Daoy (cell line): ENCODE measurements at regions not wholly inside any gene's neighbourhood (a gene's known extent, or its start where the extent isn't known, plus 50 kb on each side); places are given as distances from the start of the nearest gene placed in this dataset.

Experiments used
- DNase-seq: peaks from one replicate; pipeline ENCODE4 v3.0.0-alpha.2; 2015; ENCODE audit warnings: low read depth

DNA sequence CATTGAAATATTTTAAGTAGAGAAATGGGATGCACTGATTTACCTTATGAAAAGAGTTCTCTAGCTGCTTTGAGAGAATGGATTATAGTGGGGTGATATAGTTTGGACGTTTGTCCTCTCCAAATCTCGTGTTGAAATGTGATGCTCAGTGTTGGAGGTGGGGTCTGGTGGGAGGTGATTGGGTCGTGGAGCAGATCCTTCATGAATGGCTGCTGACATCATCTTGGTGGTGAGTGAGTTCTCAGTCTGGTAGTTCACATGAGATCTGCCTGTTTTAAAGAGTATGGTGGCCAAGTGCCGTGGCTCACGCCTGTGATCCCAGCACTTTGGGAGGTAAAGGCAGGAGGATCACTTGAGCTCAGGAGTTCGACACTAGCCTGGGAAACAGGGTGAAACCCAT lies 58.7 kb upstream of the SH3RF3 start:
- no peak for DNase-seq

DNA sequence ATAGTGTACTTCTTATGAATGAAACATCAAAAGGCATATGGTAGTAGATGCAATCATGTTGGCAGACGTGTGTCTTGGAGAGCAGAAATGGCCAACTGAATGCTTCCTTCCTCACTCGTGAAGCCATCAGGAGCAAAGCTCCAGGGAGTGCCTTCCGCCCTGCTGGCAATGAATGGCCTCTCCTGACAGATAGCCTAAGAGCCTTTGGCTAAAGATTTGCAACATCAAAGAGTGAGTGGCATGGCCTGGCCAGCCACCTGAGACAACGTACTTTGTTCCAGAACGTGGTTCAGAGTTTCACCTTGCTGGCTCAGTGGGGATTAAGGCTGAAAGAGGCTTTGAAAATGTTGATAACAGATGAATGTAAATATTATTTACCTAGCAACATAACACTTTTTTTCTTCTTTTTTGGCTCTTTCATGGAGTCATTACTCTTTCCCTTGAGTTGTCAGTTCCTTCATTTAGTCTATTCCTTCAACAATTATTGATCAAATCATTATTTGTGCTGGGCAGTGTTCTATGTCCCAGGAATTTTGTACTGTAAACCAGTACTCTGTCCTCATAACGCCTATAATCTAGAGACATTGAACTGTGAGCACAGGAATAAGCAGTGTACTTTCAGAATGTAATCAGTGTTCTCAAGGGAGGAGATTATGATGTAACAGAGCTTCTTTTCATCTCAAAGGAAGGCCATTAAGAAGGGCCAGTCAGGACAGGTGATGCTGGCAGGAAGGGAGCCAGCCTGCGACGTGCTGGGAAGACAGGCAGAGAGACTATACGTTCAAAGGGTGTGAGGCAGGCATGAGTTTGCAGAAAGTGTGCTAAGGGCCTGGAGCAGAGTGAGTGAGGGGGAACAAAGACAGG lies 59.4 kb upstream of the SH3RF3 start:
- DNase-seq: no peak

DNA sequence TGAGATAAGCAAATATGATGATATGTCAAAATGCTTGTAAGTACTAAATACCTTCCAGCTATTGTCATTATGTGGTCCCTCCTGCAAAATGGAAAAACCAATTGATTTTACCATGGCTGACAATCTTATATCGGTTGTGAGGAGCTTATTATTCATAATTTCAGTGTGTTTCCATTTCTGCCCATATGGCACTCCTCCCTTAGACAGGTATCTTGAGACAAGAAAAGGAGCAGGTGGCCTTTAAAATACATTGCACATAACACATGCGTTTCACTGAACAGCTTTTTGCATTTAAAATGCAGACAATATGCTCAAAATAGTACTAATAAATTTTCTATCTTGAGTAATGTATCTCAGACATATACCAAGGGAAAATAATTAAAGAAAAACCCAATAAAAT lies 60.2 kb upstream of the SH3RF3 start:
- DNase-seq: no peak

GRCh38 chr2:109067631-109068125 lies 61.3 kb upstream of the SH3RF3 start:
- DNase-seq: no peak

GRCh38 chr2:109066917-109067597 lies 61.9 kb upstream of the SH3RF3 start:
- no peak for DNase-seq

- DNase-seq: no peak
These were observed 62.5 kb upstream of the SH3RF3 start for GRCh38 chr2:109066501-109066900.

- no peak for DNase-seq
These were observed 63.6 kb upstream of the SH3RF3 start for GRCh38 chr2:109065391-109065734.

DNA sequence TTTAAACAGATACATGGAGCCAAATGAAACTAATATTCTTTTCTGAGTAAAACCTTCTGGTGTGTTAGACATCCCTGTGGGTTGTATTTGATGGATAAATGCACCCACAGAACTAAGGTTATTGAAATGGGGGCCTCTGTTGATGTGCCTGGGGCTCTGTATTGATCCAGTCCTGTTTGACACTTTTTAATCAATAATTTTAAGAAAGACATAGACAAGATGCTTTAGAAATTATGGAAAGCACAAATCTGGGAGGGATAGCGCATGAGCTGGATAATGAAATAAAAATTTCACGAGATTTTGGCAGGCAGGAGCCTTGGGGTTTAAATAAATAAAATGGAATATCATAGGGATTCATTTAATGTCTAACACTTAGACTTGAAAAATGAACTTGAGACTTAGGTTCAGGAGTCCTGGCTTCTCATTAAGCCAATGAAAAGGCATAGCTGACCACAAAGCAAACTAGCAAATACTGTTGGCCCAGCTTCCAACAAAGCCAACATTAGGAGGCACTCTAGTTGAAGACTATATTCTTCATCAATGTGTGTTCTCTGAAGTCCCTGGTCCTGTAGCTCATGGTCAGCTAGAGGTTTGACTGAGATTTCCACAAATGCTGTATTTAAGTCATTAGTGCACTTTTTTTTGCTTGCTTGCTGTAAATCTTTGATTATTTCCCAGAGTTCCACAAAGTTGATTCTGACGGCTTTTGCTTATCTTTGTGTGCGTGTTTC lies 64.2 kb upstream of the SH3RF3 start:
- no peak for DNase-seq

GRCh38 chr2:109062859-109063700 lies 65.9 kb upstream of the SH3RF3 start:
- no peak for DNase-seq

DNA sequence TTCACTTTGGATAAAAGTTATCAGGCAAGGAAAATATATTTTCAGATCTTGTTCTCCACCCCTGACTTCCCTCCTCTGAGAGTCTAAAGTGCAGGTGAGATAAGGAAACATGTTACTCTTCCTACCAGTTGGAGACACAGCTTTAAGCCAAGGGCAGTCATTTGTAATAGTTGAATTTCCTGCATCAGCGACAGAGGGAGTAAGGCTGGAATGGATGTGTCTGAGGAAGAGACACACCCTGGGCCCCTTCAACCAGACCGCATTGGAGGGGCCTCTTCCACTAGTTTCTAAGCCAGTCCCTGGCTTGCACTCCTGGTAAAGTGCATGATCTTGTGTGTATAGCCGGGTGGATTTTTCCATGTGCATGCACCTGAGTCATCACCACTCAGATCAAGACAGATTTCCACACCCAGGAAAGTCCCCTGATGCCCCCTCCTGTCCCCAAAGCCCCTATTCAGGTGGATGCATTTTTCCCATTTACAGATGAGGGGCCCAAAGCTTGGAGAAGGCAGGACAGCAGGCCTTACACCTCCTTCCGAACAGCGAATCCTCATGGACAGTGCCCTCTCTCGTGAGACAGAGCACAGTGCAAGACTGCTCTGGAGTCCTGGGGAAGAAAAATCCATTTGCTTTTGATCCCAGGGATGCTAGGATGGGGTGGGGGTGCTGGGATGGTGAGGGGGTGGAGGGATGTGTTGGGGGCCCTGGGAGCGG lies 66.7 kb upstream of the SH3RF3 start:
- DNase-seq: no peak

GRCh38 chr2:109061736-109062135 lies 67.3 kb upstream of the SH3RF3 start:
- DNase-seq: no peak

DNA sequence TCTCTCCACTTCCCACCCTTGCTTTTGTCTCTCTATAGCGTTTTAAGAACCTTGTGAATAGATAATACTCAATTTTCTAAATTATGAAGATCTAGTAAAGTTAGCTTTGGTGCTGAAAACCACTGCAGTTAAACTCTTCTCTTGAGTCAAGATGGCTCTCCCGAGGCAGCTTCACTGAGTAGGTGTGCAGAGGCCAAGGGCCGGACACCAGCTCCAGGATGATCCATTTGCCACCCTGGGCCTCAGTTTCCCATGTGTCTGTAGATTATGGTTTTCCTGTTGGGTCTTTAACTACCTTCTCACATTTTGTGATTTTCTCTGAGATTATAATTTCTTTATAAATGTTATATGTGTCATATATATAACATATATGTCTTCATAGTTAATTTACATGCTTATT lies 68.5 kb upstream of the SH3RF3 start:
- DNase-seq: no peak

GRCh38 chr2:109059474-109060165 lies 69.4 kb upstream of the SH3RF3 start:
- DNase-seq: no peak

- no peak for DNase-seq
These were observed 69.8 kb upstream of the EDAR start for GRCh38 chr2:109058802-109059201.

DNA sequence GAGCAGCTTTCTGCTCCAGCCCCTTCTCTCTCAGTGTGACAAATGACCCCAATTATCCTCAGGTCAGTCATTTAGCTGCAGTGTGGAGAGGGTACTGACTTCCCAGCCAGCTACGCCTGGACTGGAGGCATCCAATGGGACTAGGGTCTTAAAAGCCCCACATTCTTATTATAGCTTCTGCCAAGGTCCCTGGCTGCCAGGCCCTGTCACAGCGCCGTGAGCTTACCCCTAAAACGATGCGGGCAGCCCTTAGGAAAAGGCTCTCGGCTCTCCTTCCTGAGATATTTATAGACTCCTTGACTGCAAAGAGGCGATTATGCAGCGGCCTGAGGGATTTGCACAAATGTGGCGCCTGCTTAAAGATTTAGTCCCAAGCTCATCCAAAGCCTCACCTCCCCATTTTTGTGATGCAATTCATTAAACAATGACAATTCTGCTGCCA lies 69.2 kb upstream of the EDAR start:
- no peak for DNase-seq

DNA sequence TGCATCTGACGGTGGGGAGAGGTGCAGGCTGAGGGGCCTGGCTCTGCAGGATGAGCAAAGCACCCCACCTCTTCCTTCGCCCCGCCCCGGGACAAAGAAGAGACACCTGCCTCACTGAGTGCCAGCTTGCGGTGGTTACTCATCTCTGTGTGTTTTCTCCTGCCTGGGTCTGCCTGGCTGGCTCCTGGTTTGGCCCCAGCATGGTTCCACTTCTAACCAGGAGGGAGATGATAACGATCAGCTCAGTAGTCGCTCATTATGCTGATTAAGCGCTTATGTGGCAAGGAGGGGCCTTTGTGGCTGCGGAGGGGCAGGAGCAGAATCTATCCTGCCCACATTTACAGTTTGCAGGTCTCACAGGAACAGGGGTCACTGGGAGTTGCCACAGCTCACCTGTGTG lies 68.7 kb upstream of the EDAR start:
- no peak for DNase-seq

GRCh38 chr2:109055435-109055834 lies 66.4 kb upstream of the EDAR start:
- DNase-seq: no peak

- no peak for DNase-seq
These were observed 65.8 kb upstream of the EDAR start for GRCh38 chr2:109054865-109055264.

DNA sequence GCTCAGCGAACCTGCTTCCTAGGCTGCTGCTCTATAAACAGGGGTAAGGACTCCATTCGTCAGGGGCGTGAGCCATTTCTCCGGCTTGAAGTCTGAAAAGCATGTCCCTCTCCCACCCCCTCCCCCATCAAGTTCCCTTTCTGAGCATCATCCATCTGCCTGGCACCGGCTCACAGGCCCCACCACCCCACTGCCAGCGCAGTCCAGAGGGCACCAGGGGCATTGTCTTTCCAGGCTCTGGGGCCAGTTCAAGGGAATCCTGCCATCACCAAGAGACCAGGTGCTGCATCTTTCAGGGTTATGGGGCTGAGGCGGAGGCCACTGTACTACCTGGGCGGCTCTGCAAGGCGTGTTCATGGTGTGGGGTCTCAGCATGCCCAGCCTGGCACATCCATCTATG lies 64.7 kb upstream of the EDAR start:
- no peak for DNase-seq

DNA sequence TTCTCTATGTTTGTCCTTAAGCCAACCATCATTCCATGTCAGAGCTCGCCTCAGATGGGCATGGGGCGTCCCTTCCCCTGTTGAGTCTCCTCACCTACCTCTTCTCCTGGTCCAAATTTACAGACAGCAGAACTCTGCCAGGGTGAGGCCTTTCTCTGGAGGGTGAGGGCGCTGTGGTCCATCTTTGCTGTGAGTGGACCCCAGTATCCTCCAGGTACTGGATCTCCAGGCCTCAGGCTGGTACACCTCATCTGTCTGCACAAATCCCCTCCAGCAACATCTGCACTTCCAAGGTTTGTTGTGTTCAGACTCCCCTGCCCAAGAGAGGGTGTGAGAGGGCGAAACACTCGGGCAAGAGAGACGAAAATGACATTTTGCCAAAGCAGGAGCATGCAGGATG lies 63.9 kb upstream of the EDAR start:
- no peak for DNase-seq
